ENCODE measurements at regions not wholly inside any gene's neighbourhood (a gene's known extent, or its start where the extent isn't known, plus 50 kb on each side); places are given as distances from the start of the nearest gene placed in this dataset.

DNA sequence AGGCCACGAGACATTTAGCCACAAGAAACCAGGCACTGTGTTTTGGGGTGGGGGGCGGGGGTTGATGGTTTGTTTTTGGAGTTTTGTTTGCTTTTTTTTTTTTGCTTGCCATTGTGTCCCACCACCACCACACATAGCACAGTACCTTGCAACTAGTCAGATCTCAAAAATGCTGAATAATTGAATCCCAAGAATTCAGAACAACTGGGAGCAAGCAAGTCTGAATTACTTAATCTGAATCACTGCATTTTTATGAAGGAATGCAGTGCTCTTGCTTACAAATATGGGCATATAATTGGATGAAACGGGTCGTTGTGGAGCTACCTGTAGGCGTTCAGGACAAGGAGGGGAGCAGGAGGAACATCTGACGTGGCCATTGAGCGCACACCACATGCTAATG lies 151.5 kb upstream of the CDYL start:
- no peaks in the 10 kb centered on the region for H3K27me3 Mint-ChIP-seq (ENCODE audit: insufficient read depth)
- H3K9ac ChIP-seq (ENCODE audit: extremely low read depth, low read length, poor library complexity, severe bottlenecking): no peak overlapping the region
- H3K4me1 ChIP-seq (ENCODE audit: control insufficient read depth, insufficient read depth, low read length): no peaks in the 10 kb centered on the region
- H3K36me3 Mint-ChIP-seq (ENCODE audit: low read depth): no peaks in the 10 kb centered on the region
- no peak overlapping the region for H3K27ac Mint-ChIP-seq
- H3K9me3 ChIP-seq (ENCODE audit: control insufficient read depth, low read length): peaks cover 13% of the 10 kb centered on the region
- H3K36me3 ChIP-seq (ENCODE audit: control insufficient read depth, insufficient read depth, low read length): no peaks in the 10 kb centered on the region
- no peak overlapping the region for H3K27ac ChIP-seq (ENCODE audit: low read depth, low read length)
- H3K9me3 Mint-ChIP-seq: peaks cover 19% of the 10 kb centered on the region
- no peak for DNase-seq
- WGBS, 2 experiments (ENCODE audit: insufficient coverage in 1 of 2, insufficient read length in 1 of 2): 96 to 97% methylated on average over 3 to 6 of the region's 7 CpGs
- H3K4me1 Mint-ChIP-seq: no peaks in the 10 kb centered on the region
- no peak overlapping the region for H3K4me3 ChIP-seq (ENCODE audit: low read length)
- TF ChIP-seq, protein P1, sequence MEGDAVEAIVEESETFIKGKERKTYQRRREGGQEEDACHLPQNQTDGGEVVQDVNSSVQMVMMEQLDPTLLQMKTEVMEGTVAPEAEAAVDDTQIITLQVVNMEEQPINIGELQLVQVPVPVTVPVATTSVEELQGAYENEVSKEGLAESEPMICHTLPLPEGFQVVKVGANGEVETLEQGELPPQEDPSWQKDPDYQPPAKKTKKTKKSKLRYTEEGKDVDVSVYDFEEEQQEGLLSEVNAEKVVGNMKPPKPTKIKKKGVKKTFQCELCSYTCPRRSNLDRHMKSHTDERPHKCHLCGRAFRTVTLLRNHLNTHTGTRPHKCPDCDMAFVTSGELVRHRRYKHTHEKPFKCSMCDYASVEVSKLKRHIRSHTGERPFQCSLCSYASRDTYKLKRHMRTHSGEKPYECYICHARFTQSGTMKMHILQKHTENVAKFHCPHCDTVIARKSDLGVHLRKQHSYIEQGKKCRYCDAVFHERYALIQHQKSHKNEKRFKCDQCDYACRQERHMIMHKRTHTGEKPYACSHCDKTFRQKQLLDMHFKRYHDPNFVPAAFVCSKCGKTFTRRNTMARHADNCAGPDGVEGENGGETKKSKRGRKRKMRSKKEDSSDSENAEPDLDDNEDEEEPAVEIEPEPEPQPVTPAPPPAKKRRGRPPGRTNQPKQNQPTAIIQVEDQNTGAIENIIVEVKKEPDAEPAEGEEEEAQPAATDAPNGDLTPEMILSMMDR (conservative IDR thresholded peaks at IDR 0.05): no peak
- no peak overlapping the region for H3K4me3 Mint-ChIP-seq
- H3K27me3 ChIP-seq (ENCODE audit: control insufficient read depth, insufficient read depth, low read length, poor library complexity, severe bottlenecking): no peaks in the 10 kb centered on the region

DNA sequence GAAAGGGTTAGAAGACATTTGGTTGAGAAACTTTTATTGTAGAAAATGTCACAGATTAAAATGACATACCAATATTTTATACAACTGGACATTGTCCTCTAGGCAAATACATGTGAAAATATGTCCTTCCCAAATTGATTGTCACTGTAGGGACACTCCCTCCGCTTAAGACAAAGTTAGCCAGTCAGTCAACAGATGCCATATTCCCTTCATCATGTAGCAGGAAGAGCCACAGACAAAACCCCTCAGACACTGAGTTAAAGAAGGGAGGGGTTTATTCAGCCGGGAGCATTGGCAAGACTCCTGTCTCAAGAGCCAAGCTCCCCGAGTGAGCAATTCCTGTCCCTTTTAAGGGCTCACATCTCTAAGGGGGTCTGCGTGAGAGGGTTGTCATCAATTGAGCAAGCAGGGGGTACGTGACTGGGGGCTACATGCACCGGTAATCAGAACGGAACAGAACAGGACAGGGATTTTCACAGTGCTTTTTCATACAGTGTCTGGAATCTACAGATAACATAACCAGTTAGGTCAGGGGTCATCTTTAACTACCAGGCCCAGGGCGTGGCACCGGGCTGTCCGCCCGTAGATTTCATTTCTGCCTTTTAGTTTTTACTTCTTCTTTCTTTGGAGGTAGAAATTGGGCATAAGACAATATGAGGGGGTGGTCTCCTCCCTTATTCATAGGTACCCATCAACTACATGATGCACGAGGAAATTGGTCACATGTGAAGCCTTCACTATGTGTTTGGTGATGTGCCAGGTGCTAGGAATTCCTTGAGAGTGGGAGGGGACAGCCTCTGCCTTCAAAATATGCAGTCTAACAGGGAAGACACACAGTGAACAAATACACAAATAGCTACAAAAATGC lies 155.7 kb upstream of the CDYL start:
- no peaks in the 10 kb centered on the region for H3K9me3 Mint-ChIP-seq
- Histone ChIP-seq H3K4me1 (ENCODE audit: control insufficient read depth, insufficient read depth, low read length) (no peaks in the 10 kb centered on the region), H3K9ac (ENCODE audit: extremely low read depth, low read length, poor library complexity, severe bottlenecking) (no peak overlapping the region), H3K4me3 (ENCODE audit: low read length) (no peak overlapping the region), H3K27ac (ENCODE audit: low read depth, low read length) (no peak overlapping the region), H3K9me3 (ENCODE audit: control insufficient read depth, low read length) (no peaks in the 10 kb centered on the region), H3K36me3 (ENCODE audit: control insufficient read depth, insufficient read depth, low read length) (no peaks in the 10 kb centered on the region), H3K27me3 (ENCODE audit: control insufficient read depth, insufficient read depth, low read length, poor library complexity, severe bottlenecking) (no peaks in the 10 kb centered on the region)
- TF ChIP-seq, protein P1 (conservative IDR thresholded peaks at IDR 0.05): no peak
- no peaks in the 10 kb centered on the region for H3K4me1 Mint-ChIP-seq
- WGBS, 2 experiments (ENCODE audit: insufficient coverage in 1 of 2, insufficient read length in 1 of 2): 93 to 95% methylated on average over 5 to 12 of the region's 12 CpGs
- H3K4me3 Mint-ChIP-seq: no peak overlapping the region
- no peak overlapping the region for H3K27ac Mint-ChIP-seq
- no peak for DNase-seq
- H3K27me3 Mint-ChIP-seq (ENCODE audit: insufficient read depth): peaks cover 2% of the 10 kb centered on the region
- no peaks in the 10 kb centered on the region for H3K36me3 Mint-ChIP-seq (ENCODE audit: low read depth)

DNA sequence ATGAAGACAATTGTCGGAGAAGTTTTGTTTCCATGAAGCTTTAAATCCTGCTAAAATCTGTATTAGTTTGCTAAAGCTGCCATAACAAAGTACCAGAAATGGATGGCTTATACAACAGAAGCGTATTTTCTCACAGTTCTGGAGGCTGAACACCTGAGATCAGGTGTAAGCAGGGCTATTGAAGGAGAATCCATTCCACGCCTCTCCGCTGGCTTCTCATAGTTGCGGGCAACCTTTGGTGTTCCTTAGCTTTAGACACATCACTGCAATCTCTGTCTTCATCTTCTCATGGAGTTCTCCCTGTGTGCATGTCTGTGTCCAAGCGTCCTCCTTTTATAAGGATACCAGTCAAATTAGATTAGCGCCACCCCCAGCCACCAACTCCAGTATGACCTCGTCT lies 159.9 kb upstream of the CDYL start:
- Mint-ChIP-seq H3K4me1 (no peaks in the 10 kb centered on the region), H3K27me3 (ENCODE audit: insufficient read depth) (peaks cover 5% of the 10 kb centered on the region), H3K27ac (no peak overlapping the region), H3K9me3 (no peaks in the 10 kb centered on the region), H3K36me3 (ENCODE audit: low read depth) (no peaks in the 10 kb centered on the region), H3K4me3 (no peak overlapping the region)
- Histone ChIP-seq H3K9ac (ENCODE audit: extremely low read depth, low read length, poor library complexity, severe bottlenecking) (no peak overlapping the region), H3K9me3 (ENCODE audit: control insufficient read depth, low read length) (no peaks in the 10 kb centered on the region), H3K4me3 (ENCODE audit: low read length) (no peak overlapping the region), H3K27me3 (ENCODE audit: control insufficient read depth, insufficient read depth, low read length, poor library complexity, severe bottlenecking) (no peaks in the 10 kb centered on the region), H3K27ac (ENCODE audit: low read depth, low read length) (no peak overlapping the region), H3K36me3 (ENCODE audit: control insufficient read depth, insufficient read depth, low read length) (no peaks in the 10 kb centered on the region), H3K4me1 (ENCODE audit: control insufficient read depth, insufficient read depth, low read length) (no peaks in the 10 kb centered on the region)
- 92 to 94% methylated on average over 7 to 8 of the region's 8 CpGs for WGBS, 2 experiments (ENCODE audit: insufficient coverage in 1 of 2, insufficient read length in 1 of 2)
- DNase-seq: no peak
- TF ChIP-seq, protein P1 (conservative IDR thresholded peaks at IDR 0.05): no peak

All from endodermal cell (in vitro differentiated cells).